ENCODE measurements at regions not wholly inside any gene's neighbourhood (a gene's known extent, or its start where the extent isn't known, plus 50 kb on each side); places are given as distances from the start of the nearest gene placed in this dataset.

DNA sequence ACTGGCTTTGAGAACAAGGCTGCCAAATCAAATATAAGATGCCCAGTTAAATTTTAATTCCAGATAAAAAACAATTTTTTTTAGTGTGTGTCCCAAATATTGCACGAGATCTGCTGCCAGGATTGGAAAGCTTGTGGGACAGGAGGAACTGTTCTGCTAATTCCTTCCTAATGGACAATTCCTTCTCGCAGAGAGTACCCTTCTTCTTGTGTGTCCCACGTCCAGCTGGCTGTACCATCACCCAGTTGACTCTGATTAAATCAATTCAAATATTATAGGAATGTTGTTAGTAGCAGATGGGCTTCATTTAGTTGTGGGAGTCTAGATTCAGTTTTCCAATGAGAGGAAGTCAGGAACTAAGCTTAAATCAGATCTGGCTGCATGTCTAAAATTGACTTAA, 347.9 kb upstream of the ATP10A start (continued):
- TF ChIP-seq ZBTB10 (tag by site-specific recombination; IDR thresholded peaks at IDR 0.05) (no peak), ZNF214 (tag by site-specific recombination; IDR thresholded peaks at IDR 0.05; ENCODE audit: borderline replicate concordance) (no peak), ZNF660 (tag by site-specific recombination; IDR thresholded peaks at IDR 0.05) (no peak), ZNF280D (tag by site-specific recombination; IDR thresholded peaks at IDR 0.05) (no peak), GLI2 (tag by site-specific recombination; IDR thresholded peaks at IDR 0.05; ENCODE audit: borderline replicate concordance, low read depth) (no peak), ZNF48 (tag by site-specific recombination; IDR thresholded peaks at IDR 0.05) (no peak), ZNF561 (tag by site-specific recombination; IDR thresholded peaks at IDR 0.05; ENCODE audit: borderline replicate concordance) (no peak)
- TF ChIP-seq, protein P1, sequence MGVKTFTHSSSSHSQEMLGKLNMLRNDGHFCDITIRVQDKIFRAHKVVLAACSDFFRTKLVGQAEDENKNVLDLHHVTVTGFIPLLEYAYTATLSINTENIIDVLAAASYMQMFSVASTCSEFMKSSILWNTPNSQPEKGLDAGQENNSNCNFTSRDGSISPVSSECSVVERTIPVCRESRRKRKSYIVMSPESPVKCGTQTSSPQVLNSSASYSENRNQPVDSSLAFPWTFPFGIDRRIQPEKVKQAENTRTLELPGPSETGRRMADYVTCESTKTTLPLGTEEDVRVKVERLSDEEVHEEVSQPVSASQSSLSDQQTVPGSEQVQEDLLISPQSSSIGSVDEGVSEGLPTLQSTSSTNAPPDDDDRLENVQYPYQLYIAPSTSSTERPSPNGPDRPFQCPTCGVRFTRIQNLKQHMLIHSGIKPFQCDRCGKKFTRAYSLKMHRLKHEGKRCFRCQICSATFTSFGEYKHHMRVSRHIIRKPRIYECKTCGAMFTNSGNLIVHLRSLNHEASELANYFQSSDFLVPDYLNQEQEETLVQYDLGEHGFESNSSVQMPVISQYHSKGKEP (tag by site-specific recombination; IDR thresholded peaks at IDR 0.05) = no peak

DNA sequence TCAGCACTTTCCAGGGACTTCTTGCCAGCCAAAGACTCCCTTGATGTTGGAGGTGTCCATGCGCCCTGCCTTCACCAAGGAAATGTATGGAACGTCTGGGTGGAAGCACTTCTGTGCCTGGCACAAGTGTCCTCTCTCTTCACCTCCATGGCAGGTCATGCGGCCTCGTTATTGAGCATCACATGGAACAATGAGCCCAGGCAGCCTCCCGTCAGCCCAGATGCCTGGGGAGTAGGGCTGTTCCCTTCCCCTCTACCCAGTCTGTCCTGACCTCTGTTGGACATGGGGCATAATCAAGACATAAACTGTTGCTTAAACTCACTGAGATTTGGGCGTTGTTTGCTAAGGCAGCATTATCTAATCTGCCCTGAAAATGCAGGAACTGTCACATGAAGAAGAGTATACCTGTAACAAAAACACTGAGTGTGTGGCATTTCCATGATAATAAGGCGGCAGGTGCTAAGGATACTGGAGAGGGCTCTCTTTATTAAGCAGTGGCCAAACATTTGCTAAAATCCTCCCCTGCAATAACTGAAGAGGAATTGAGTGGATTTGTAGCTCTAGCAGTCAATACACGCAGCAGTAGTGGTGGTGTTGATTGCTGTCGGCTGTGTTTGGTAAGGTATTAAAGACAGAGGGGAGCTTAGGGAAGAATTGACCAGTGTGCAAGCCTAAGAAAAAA, 338.2 kb upstream of the ATP10A start:
- Histone ChIP-seq H3K27ac (ENCODE audit: extremely low read depth, low read depth, low read length) (no peak overlapping the region), H3K36me3 (ENCODE audit: control insufficient read depth in 2 of 2, insufficient read depth in 1 of 2, low read length in 2 of 2) (no peaks in the 10 kb centered on the region), H3K4me3 (ENCODE audit: low read depth, low read length) (no peak overlapping the region), H3K4me1 (ENCODE audit: control insufficient read depth, insufficient read depth, low read length) (no peaks in the 10 kb centered on the region), H3K9me3 (ENCODE audit: control insufficient read depth, insufficient read depth, low read depth, low read length) (no peaks in the 10 kb centered on the region)
- POLR2A ChIA-PET = no interaction called here
- TF ChIP-seq ZSCAN30 (tag by site-specific recombination; IDR thresholded peaks at IDR 0.05) (no peak), ZNF621 (tag by site-specific recombination; IDR thresholded peaks at IDR 0.05) (no peak), ZNF274 (IDR thresholded peaks at IDR 0.05; ENCODE audit: low read length) (no peak), ZNF274 (tag by site-specific recombination; IDR thresholded peaks at IDR 0.05; ENCODE audit: borderline replicate concordance) (no peak), ZNF23 (tag by site-specific recombination; IDR thresholded peaks at IDR 0.05; ENCODE audit: borderline replicate concordance) (no peak), ZNF670 (tag by site-specific recombination; IDR thresholded peaks at IDR 0.05; ENCODE audit: low read depth) (no peak), ZNF423 (tag by site-specific recombination; IDR thresholded peaks at IDR 0.05) (no peak), GFI1B (tag by site-specific recombination; IDR thresholded peaks at IDR 0.05) (no peak), ZNF324 (tag by site-specific recombination; IDR thresholded peaks at IDR 0.05) (no peak), MZF1 (tag by site-specific recombination; IDR thresholded peaks at IDR 0.05; ENCODE audit: borderline replicate concordance) (no peak)
- CTCF ChIA-PET = no interaction called here

Data from HEK293 (cell line).